Glomerular visceral epithelial cell (primary cell): ENCODE measurements at regions not wholly inside any gene's neighbourhood (a gene's known extent, or its start where the extent isn't known, plus 50 kb on each side); places are given as distances from the start of the nearest gene placed in this dataset.

Experiments
- DNase-seq: peaks from one replicate; pipeline ENCODE4 v3.0.0-alpha.2; 2016; ENCODE audit errors: extremely low spot score

DNA sequence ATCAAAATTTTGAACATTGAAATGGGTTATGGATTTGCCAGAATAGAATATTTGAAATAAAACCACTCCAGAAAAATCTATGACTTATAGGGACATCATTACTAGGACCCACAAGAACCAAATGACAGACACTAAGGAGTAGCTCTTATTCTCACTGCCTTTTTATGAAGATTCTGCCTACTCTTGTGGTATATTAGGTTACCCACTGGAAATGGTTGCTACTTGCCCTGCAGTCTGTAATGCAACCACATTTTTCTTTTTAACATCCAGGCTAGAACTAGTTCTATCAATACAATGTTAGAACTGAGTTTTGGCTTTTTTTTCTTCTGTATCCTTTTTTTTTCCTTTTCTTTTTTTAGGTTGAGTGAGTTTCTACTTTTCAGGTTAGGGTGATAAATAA, 158.9 kb downstream of the PPP1R2C start:
- no peak for DNase-seq

DNA sequence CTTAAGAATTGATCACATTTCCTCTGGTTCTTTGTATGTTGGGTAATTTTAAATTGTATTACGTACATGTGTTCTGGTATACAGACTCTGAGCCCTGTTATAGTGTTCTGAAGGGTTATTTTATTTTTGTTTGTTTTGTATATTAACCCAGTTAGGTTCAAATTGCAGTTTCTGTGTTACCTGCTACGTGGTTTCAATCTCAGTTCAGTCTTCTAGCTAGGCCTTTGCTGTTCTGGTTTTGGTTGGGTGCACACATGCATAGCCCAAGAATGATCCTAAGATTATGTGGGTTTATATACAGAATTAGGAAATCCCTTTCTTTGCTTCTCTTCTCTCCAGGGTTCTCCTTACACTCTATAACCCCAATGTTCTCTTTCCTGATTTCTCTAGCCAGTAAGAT, 161.0 kb downstream of the PPP1R2C start:
- no peak for DNase-seq

DNA sequence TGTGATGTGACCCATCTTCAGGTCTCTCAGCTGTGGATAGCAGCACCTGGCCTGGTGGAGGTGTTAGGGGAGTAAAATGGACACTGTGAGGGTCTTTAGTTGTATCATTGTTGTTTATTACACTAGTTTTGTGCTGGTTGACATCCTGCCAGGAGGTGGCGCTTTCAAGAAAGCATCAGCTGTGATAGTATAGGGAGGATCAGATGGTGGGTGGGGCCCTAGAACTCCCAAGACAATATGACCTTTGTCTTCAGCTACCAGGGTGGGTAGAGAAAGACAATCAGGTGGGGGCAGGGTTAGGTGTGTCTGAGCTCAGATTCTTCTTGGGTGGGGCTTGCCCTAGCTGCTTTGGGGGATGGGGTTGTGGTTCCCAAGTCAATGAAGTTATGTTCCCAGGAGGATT, 162.8 kb downstream of the PPP1R2C start:
- no peak for DNase-seq

DNA sequence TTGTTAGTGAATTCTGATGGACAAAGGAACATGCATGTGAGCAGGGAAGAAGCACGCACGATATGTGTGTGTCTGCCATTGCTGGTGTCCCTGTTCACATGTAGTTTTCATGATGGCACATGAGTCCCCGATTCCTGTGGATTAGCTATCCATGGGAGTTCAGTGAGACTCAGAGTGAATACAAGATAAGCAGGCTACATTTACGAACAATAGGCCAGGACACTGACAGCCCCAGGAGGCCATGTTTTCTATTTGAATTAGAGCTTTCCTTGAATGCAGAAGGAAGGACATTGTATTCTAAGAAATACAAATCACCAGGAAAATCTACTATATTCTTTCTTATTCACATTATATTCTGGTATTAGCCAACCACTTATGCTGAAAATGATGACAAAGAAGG, 171.4 kb downstream of the PPP1R2C start:
- no peak for DNase-seq

DNA sequence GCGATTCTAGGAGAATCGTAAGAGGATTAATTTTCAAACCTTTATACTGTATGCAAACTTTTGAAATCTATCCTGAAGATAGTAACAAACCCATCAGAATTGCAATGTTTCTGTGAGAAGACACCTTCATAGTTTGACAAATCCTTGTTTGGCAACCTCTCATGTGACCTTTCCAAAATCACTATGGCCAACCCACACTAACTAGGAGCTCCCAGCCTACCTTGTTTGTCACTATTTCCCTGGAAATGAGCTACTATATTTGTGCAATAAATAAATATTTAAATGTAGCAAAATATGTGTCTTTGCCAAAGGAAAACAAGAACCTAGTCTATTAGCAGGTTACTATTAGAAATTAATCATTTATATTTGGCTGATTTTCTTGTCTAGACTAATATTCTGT, 173.7 kb downstream of the PPP1R2C start:
- no peak for DNase-seq

DNA sequence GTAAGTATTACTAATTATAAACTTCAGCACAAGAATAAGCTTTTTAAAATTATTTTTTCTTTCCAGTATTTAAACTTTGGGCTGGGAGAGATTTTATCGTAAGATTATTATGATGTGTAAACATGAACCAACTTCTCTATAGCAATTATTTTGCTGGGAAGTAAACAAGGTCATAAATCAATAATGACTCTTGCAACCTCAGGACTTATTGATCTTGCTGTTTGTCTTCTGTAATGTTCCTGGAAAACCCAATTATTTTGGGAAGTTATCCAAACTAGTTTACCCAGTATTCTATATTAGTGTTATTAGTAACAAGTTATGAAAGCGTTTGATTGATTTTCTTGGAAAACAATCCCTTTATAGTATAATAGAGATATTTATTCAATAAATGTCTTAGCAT, 174.9 kb downstream of the PPP1R2C start:
- DNase-seq, result no peak

DNA sequence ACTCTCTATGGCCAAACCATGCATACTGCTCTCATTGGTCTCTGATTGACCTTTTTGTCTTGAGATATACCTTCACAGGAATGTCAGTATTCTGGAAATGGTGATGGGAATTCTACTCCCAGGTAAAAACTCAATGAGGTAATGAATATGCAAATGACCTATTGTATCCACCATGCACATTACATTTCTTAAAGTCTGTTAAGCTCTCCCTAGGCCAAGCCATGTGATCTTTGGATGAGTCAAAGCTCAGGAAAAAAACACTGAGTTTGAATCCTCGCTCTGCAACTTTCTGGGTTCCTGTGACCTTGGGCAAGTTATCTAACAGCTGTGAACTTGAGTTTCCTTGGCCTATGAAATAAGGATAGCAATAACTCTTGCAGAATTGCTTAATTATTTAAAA, 175.4 kb downstream of the PPP1R2C start:
- no peak for DNase-seq

DNA sequence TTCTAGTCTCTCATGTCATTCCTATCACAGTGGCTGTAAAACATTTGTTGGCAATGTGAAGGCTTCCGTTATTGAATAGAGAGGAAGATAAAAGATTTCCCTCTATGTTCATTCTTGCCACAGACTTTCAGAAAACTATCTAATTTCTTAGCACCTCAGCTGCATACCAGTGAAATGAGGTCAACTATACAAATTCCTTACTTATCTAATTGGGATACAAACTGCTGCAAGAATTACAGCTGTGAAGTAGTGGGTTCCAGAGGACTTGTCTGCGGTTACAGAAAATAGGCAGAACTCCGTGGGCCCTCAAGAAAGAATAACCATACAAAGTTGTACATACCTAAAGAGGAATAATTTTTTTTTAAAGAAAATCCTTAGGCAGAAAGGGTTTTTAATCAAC, 175.8 kb downstream of the PPP1R2C start:
- DNase-seq, result peak; percentile 47

DNA sequence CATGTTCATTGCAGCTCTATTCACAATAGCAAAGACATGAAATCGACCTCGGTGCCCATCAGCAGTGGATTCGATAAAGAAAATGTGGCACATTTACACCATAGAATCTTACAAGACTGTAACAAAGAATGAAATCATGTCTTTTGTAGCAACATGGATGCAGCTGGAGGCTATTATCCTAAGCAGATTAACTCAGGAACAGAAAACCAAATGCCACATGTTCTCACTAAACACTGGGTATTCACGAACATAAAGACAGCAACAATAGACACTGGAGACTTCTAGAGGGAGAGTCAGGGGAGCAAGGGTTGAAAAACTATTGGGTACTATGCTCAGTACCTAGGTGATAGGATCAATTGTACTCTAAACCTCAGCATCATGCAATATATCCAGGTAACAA, 180.5 kb downstream of the PPP1R2C start:
- DNase-seq, result no peak

DNA sequence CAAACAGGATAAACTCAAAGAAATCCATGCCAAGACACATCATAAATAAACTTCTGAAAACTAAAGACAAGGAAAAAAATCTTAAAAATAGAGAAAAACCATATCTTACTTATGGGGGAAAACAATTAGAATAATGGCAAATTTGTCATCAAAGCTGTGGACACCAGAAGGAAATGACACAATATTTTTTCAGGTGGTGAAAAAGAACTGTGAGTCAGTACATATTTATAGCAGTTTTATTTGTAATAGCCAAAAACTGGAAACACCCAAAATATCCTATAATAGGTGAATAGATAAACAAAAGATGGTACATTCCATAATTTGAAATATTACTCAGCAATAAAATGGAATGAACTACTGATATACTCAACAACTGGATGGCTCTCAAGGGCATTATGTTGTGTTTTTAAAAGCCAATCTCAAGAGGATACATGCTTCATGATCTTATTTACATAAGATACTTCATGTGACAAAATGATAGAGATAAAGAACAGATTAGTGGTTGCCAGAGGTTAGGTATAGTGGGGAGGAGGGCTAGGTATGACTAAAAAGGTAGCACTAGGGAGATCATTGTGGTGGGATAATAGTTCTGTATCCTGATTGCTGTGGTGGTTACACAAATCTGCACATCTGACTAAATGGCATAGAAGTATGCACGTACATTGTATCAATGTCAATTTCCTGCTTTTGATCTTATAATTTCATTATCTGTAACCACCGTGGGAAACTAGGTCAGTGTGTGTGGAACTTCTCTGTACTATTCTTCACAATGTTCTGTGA, 191.9 kb downstream of the PPP1R2C start:
- DNase-seq, result no peak

DNA sequence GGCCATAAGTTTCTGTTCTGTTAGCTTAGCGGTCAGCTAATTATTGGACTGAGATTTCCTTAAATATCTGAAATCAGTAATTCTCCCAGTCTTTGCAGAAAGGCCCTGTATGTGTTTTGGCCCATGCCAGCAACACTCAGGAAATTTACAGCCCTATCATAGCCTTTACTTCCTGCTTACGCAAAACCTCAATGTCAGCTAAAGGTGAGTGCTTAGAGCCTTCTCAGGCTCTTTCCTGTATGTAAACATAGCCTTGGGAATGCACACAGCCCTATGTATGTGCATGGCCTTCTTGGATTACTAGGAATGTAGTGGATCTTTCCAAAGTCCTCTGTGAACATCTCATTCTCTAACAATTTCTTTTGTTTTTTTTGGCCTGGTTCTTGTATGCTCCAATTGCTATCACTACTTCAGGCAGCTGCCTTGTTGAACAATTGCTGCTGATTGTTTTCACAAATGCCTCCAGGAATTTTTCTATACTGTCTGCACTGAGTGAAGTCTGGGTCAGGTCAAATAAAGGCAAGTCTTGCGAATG, 200.0 kb downstream of the PPP1R2C start:
- DNase-seq, result no peak

DNA sequence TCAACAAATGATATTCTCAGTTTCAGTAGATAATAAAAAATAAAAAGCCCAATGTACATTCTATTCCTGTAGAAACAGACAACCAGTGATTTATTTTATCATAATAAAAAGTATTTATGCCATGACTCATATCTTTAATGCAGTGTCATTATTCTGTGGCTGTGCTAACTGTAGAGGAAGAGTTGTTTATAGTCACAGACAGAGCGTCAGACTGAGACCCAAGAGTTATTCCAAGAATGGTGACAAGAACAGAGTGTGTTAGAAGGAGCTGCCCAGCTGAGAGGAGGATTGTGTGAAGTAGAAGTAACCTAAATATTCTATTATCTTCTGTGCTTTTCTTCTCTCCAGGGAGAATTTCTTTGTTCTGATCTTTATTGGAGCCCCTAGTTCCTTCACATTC, 210.7 kb downstream of the PPP1R2C start:
- DNase-seq, result no peak

DNA sequence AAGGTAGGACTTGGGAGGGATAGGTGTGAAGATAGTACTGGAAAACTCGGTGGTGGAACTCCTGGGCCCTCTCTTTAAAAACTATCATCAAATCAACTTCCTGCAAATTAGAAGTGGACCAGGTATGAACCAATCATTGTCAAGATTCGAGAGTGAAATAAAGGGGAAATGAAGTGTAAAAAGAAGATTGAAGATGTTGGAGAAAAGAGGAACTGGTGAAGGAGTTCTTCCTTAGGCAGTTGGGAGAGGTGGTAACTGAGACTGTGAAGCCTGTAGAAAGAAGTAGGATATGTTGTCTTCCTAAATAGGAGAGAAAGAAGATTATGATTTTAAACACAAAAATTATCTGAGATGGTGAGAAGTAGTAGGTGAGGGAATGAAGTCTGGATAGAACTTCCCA, 212.2 kb downstream of the PPP1R2C start:
- DNase-seq, result no peak

DNA sequence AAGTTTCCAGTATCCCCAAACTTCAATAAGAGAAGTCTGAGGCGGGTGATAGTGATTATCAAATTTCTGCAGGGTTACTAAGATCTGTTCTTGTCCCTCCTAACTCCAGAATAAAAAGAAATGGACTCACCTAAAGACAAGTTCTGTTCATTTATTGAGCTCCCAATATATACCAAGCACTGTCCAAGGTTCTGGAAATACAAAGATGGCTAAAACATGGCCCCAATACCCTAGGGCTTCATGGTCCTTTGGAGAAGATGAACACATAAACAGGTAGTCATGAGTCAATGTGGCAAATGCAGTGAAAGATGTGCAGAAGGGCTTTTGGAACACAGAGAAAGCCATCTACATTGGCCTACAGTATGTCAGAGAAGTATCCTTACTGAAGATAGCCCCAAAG, 231.2 kb downstream of the PPP1R2C start:
- DNase-seq, result no peak

DNA sequence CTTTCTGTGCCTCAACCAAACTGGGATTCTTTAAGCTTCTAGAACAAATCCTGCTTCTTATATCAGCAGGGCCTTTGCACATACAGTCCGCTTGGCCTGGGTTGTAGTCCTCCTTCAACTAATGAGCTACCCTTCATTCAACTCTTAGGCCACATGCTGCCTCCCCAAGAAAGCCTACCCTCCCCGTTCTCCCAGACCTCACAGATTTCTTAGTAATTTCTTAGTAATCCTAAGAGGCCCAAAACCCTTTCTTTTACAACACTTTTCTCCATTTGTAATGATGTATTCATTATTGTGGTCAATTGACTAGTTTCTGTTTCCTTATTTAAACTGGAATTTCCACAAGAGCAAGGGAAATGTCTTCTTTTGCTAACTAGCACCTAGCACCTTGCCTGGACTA, 233.1 kb downstream of the PPP1R2C start:
- DNase-seq, result no peak

DNA sequence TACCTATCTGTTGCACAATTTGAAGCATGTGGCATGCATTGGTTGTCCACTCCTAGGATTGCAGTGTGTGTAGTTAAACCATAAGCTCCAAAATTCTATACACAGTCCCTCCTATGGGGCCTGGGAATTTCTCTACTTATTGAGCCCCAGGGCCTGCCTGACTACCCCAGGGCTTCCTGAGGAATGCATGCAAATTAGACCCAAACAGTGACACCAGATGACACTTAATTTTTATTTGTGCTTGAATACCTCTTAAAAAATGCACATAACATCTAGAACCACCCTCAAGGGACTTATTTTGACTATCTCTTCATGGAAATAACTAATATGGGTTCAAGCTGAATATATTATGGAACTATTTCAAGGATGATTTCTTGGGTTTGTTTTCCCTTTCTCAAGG, 236.4 kb downstream of the PPP1R2C start:
- DNase-seq, result no peak

DNA sequence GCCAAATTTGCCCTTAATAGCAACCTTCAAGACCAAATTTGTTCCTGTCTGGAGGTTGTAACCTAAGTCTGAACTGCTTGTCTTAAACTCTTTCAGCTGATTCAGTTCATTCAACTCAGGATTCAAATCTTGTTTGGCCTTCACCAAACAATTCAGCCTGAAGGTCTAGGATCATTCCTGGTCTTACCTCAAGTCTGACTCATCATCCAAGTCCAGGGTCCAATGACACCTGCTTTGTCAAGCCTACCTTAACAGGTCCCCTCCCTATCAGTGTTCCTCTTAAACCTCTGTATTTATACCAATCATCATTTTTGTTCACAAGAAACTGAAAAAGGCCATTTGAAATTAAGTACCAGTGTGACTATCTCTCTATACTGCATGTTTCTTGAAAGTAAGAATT, 237.8 kb downstream of the PPP1R2C start:
- DNase-seq, result no peak

DNA sequence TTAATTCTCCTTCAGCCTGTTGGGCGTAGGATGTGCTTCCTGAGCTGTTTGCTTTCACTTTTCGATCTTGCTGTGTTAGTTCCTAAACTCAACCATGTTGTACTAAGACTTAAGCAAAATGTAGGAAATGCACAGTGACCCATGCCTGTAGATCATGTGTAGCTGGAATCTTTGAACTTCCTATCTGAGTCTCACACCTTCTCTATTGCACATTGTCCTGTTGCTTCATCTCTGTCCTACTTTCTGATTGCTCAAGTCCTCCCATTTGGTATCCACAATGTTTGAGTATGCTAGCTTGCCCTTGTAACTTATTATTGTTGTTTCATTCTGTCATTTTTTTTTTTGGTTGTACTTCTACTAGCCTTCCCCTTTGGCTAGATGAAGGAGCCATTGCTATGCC, 239.6 kb downstream of the PPP1R2C start:
- no peak for DNase-seq

DNA sequence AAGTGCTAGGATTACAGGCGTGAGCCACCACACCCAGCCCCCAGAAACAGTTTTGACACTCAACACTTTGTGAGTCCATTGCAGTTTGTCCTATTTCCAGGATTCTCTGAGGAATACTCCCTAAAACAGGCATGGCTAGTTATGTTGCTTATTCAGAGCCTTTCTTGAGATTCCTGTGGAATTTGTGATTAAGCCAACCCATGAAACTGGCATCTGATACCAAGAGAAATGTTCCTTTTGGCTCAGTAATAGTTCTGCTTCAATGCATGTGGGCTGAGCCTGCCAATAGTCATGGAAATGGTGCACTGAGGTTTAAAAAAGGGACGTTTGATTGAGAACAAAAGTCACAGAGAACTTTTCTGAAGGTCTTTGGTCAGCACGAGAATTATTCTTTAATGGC, 241.7 kb downstream of the PPP1R2C start:
- DNase-seq, result peak; percentile 4

DNA sequence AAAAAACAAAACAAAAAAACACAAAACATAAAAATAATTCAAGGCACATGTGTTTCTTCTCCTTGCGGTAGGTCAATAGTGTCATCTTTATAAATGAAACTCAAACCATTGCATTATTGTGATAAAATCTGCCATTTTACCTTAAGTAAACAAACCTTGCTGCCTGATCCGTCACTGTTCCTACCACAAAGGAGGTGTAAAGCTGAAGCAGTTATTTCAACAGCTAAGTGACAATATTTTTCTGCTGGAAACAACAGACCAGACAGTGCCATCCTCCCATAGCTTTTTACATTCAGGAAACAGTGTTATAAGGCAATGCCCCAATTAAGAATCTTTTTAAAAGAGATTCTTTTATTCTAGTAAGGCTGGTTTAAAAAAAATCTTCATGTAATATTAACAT, 242.7 kb downstream of the PPP1R2C start:
- no peak for DNase-seq

DNA sequence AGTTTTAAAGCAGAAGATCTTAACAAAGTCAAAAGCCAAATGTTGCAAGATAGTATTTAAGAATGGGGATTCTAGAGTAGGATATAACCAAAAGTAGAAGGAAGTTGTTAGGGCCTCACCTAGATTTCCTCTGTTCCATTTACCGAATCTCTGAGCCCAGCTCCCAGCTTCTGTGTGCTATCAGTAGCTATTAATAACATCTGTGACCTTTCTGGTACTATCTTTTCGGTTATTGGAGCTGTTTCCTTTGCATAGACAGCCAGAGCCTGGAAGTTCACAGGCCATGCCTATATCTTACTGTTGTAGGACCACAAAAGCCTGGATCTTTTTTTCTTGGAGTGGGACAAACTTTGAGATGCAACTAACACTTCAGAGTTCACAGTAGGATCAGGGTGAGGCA, 244.2 kb downstream of the PPP1R2C start:
- DNase-seq, result no peak

DNA sequence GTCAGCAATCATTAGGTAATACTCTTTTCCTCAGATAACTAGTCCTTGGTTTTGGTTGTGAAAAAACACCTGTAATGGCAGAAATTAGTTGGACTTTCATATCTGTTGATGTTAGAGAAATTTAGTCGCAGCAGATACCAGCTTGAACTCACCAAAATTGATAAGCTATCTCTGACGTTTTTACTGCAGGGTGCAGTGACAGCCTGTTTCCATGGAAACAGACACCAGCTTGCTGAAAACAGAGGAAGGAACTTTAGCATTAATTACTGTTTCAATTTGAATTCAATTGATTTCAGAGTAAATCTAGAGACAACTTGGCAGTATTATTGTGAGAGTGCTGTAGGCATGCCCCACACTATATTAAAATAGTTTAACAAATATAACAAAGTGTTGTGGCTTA, 246.5 kb downstream of the PPP1R2C start:
- no peak for DNase-seq

DNA sequence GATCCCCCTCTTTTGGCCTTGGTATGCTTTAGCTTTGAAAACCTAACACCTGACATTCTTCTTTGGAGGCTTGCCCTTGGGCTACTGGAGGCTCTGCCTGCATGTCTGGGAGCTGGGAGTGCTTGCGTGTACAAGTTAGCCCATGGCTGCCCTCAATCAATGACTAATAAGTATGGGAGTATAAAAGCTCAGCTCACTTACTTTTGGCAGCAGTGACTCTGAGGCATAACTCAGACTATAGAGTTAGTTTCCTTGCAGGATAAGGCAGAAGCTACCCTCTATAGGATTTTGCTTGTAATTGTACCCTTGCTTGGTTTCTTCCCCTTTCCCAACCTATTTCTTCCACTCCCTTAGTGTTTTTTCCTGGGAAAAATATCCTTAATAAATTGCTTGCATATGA, 247.9 kb downstream of the PPP1R2C start:
- DNase-seq, result peak; percentile 60

DNA sequence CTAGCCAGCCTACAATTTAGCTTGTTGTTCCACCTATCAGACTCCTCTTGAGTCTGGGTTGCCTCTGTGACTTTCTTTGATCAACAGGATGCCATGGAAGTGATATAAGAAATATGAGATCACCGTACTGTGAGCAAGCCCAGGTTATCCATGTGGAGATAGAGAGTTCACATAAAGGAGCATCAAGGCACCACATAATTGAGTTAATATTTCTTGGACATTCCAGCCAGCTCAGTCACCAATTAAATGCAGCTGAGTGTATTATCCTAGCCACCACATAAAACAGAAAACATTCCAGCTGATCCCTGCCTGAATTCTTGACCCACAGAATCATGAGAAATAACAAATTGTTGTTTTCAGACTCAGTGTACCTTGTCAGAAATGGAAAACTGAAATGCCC, 253.6 kb downstream of the PPP1R2C start:
- DNase-seq, result peak; percentile 90
